Mucosa of descending colon (tissue), 3 donors: ENCODE measurements at regions not wholly inside any gene's neighbourhood (a gene's known extent, or its start where the extent isn't known, plus 50 kb on each side); places are given as distances from the start of the nearest gene placed in this dataset.

Source experiments
- ATAC-seq: fragments of 200-7000 bp; cut with Tn5 transposase; one replicate; pipeline ENCODE4 v1.9.1; 2020; ENCODE audit warnings: mild to moderate bottlenecking, moderate library complexity
- DNase-seq, 3 donors: peaks; one replicate each; pipeline ENCODE4 v3.0.0-alpha.2; 2020
- H3K36me3 ChIP-seq: fragments of 200-600 bp; one replicate; pipeline ENCODE4 v1.8.0; 2021; ENCODE audit warnings: low read depth, mild to moderate bottlenecking
- H3K4me1 ChIP-seq: fragments of 200-600 bp; one replicate; pipeline ENCODE4 v1.8.0; 2021; ENCODE audit warnings: low read depth, mild to moderate bottlenecking
- H3K4me3 ChIP-seq: fragments of 200-600 bp; one replicate; pipeline ENCODE4 v1.8.0; 2021; ENCODE audit warnings: mild to moderate bottlenecking
- H3K9me3 ChIP-seq: fragments of 200-600 bp; one replicate; pipeline ENCODE4 v1.8.0; 2021; ENCODE audit warnings: mild to moderate bottlenecking
- intact Hi-C, 2 donors: fragments of 100-400 bp; cut with DNase I in 1 of 2; cut with micrococcal nuclease in 1 of 2; formaldehyde crosslinking; loops; one replicate each; pipeline versions ENCODE4 v1.11.0 to v1.11.1; 2022; cut with DNase I, micrococcal nuclease
- TF ChIP-seq, protein P1 (sequence below): fragments of 200-600 bp; IDR thresholded peaks from one replicate; pipeline ENCODE4 v1.8.0; 2022; ENCODE audit warnings: antibody characterized with exemption, mild to moderate bottlenecking
- donor health status: DM: no; HTN: no; CAD: no; lungs with moderate emphysema.
- donor health status: DM: no; HTN: no; CAD: no.
- donor health status: DM: no; HTN: yes; CAD: no.

DNA sequence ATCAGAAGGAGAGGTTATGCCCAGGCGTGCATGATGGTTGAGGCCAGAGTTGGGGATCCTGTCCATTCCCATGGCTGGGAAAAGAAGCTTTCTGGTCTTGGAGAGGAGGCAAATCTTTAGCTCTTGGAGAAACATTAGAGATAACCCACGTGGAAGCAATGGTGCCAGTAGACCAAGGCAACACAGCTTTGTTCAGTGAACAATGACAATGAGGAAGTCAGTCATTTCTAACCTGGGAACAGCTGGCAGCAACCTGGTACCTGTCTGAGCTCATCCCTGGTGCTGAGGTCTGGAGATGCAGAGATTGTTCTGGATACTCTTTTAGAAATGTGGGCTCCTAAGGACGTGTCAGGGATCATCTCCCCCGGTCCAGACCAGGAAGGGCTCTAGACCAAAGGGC, 76.7 kb upstream of the PAX1 start:
- no peak for ATAC-seq
- Histone ChIP-seq H3K9me3 (no peaks in the 10 kb centered on the region), H3K4me1 (no peaks in the 10 kb centered on the region), H3K4me3 (no peak overlapping the region), H3K36me3 (no peaks in the 10 kb centered on the region)
- TF ChIP-seq, protein P1, sequence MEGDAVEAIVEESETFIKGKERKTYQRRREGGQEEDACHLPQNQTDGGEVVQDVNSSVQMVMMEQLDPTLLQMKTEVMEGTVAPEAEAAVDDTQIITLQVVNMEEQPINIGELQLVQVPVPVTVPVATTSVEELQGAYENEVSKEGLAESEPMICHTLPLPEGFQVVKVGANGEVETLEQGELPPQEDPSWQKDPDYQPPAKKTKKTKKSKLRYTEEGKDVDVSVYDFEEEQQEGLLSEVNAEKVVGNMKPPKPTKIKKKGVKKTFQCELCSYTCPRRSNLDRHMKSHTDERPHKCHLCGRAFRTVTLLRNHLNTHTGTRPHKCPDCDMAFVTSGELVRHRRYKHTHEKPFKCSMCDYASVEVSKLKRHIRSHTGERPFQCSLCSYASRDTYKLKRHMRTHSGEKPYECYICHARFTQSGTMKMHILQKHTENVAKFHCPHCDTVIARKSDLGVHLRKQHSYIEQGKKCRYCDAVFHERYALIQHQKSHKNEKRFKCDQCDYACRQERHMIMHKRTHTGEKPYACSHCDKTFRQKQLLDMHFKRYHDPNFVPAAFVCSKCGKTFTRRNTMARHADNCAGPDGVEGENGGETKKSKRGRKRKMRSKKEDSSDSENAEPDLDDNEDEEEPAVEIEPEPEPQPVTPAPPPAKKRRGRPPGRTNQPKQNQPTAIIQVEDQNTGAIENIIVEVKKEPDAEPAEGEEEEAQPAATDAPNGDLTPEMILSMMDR, result no peak
- intact Hi-C loops, result no loop called here
- DNase-seq, result no peak

DNA sequence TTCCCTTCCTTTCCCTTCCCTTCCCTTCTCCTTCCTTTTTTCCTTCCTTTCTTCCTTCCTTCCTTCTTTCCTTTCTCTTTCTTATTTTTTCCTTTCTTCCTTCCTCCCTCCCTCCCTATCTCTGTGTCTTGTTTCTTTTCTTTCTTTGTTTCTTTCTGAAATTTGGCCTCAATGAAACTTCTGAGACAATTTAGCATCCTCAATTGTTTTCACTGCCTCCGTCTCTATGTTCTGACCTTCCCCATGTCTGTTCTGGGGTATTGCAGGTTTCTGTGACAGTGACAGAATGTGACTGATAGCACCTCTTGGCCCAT, 81.7 kb upstream of the PAX1 start:
- no peaks in the 10 kb centered on the region for H3K36me3 ChIP-seq
- intact Hi-C loops, result no loop called here
- TF ChIP-seq, protein P1, result no peak
- no peak for DNase-seq
- no peak for ATAC-seq
- H3K4me3 ChIP-seq, result no peak overlapping the region
- H3K4me1 ChIP-seq, result no peaks in the 10 kb centered on the region
- H3K9me3 ChIP-seq, result no peaks in the 10 kb centered on the region

DNA sequence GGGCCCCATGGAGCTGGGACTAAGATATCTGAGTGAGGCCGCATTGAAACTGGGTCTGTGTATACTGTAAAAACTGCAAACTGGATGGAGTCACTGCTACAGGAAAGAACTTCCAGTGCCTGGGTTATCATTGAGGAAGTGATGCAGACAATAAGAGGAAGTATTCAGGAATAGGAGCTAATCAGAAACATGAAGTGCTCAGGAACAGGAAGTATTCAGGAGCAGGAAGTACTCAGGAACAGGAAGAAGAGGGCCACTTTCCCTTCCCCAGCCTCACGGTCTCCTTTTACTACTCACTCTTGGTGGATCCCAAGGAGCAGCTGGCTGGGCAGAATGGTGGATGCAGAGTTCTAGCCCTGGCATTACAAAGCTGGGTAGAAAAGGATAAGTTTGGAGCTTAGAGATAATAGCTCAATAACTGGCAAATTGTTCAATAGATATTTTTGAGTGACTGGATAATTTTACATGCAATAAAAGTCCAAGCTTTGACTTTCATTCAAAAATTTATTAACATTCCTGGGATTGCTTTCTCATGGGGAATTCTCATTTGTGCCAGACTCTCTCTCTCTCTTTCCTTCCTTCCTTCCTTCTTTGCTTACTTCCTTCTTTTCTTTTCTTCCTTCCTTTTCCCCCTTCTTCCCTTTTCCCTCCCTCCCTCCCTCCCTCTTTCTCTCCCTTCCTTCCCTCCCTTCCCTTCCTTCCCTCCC, 82.2 kb upstream of the PAX1 start:
- TF ChIP-seq, protein P1, result no peak
- H3K4me3 ChIP-seq, result no peak overlapping the region

DNA sequence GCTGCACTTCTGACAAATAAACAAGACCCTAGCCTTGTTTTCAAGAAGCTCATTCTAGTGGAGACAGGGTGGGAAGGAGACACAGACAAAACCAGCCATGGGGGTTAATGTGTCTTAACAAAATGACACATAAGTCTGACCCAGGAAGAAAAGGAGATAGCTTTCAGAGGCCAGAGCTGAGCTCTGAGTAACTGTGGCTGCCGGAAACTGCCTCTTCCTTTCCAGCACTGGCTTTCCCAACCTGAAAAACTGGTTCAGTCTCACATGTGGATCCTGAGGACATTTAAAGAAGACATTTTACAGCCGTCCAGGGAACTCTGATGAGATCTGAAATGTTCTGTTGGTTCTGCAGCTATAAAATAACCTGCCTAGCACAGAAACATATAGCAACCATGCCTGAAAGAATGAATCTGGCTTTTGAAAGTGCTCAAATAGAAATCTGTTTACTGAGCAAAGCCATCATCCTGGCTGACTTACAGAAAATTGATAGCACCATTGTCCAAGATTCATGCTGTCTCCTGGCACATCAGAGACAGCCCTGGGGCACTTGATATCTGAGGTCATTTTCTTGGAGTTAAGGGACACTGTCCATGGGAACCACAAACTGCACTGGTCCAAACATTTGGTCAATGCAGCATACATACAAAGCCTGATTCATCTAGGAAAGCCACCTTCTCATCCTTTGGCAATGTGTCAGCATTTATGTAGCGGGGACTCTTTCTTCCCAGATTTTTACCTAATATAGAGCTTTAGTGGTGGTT, 83.2 kb upstream of the PAX1 start:
- intact Hi-C loops, result no loop called here
- Histone ChIP-seq H3K9me3 (no peaks in the 10 kb centered on the region), H3K36me3 (no peaks in the 10 kb centered on the region), H3K4me3 (no peak overlapping the region), H3K4me1 (no peaks in the 10 kb centered on the region)
- ATAC-seq, result no peak
- no peak for DNase-seq
- TF ChIP-seq, protein P1, result no peak

More for the DNA sequence above, 82.2 kb upstream of the PAX1 start:
- Histone ChIP-seq H3K4me1 (no peaks in the 10 kb centered on the region), H3K36me3 (no peaks in the 10 kb centered on the region), H3K9me3 (no peaks in the 10 kb centered on the region)
- no peak for ATAC-seq
- no peak for DNase-seq
- intact Hi-C loops, result no loop called here

DNA sequence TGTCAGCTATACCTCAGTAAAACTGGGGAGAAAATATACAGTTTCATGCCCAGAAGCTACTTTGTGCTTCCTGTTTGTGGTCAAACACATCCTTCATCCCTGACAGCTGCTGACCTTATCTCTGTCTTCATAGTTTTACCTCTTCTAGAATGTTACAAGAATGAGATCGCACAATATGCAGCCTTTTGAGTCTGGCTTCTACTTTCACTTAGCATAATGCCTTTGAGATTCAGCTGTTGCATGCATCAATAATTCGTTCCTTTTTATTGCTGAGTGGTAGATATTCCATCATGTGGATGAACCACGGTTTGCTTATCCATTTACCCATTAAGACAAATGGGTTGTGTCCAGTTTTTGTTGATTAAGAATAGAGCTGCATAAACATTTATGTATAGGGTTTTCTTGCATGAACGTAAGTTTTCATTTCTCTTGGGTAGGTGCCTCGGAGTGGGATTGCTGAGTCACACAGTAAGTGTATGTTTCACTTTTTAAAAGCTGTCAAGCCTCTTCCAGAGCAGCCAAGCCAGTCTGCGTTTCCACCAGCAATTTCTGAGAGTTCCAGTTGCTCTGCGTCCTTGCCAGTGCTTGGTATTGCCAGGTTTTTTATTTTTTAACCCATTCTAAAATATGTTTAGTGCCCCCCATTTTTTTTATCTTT, 86.6 kb upstream of the PAX1 start:
- H3K4me1 ChIP-seq, result no peaks in the 10 kb centered on the region
- no peak for DNase-seq
- intact Hi-C loops, result no loop called here
- H3K4me3 ChIP-seq, result no peak overlapping the region
- ATAC-seq, result no peak
- H3K9me3 ChIP-seq, result no peaks in the 10 kb centered on the region
- no peaks in the 10 kb centered on the region for H3K36me3 ChIP-seq
- TF ChIP-seq, protein P1, result no peak
